Heart left ventricle (tissue), 13 donors: ENCODE measurements at regions not wholly inside any gene's neighbourhood (a gene's known extent, or its start where the extent isn't known, plus 50 kb on each side); places are given as distances from the start of the nearest gene placed in this dataset.

Source experiments
- POLR2A ChIP-seq, 2 donors: fragments of 450-650 bp; IDR thresholded peaks; one replicate each; pipeline ENCODE4 v1.6.1; 2017; ENCODE audit warnings: antibody characterized with exemption in 2 of 2, mild to moderate bottlenecking in 2 of 2, moderate library complexity in 2 of 2
- TF ChIP-seq, protein P1 (sequence below), 12 donors: fragments of 200-600 bp; sonication (generic) in 4 of 12; IDR thresholded peaks; one replicate each; pipeline versions ENCODE4 v1.5.0 to v1.8.0; 2018 to 2022; ENCODE audit warnings: antibody characterized with exemption in 12 of 12, mild to moderate bottlenecking in 5 of 12
- donor health status: ischemic (EF 13 %, LVEDD 7.1; RV severe dilation, severe dysfunction).
- donor health status: DM: no; HTN: yes; CAD: no.
- donor health status: DM: no; HTN: no; CAD: no.
- donor health status: ischemic (EF 25% LVEDD 6.9; RV normal size, moderate dysfunction).
- donor health status: ischemic (EF 25% LVEDD 5.7; RV mildly dilated, moderate dysfunction).
- donor health status: ischemic (EF 35%, LVEDD 5.7; RV mildly dilated, moderate dysfunction).
- donor health status: nonischemic (EF 11% LVEDD 7.7; RV severe dilation, severe dysfunction).
- donor health status: DM: yes; HTN: yes; CAD: no.
- donor health status: PGD.
- donor health status: ischemic (EF 29% LVEDD 5.4; RV normal size, mild dysfunction).
- donor health status: nonischemic (EF 23%, LVEDD 6.1; RV moderate dilation, normal function).

DNA sequence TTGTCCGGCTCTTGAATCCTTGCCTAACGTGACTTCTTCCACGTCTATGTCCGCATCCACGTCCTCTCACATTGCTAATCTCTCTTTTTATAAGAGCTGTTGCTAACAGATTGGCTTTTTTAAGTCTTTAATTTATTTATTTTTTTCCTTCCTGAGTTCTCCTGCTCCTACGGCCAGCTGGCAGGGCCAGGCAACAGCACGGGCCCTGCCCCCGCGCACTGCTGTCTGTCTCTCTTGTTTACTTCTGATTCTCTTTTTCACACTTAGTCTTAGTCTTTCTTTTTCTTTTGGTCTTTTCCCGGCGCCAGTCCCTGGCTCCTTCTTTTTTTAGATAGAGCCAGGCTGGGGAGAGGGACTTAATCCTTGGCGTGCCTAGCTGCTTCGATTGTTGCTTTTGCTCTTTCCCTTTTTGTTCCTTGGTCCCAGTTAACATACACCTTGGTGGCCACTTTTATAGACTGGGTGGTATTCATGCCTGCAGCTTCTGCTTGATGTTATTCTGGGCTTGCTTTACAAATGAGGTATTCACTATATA, 53.2 kb upstream of the RBMX start:
- TF ChIP-seq, protein P1, sequence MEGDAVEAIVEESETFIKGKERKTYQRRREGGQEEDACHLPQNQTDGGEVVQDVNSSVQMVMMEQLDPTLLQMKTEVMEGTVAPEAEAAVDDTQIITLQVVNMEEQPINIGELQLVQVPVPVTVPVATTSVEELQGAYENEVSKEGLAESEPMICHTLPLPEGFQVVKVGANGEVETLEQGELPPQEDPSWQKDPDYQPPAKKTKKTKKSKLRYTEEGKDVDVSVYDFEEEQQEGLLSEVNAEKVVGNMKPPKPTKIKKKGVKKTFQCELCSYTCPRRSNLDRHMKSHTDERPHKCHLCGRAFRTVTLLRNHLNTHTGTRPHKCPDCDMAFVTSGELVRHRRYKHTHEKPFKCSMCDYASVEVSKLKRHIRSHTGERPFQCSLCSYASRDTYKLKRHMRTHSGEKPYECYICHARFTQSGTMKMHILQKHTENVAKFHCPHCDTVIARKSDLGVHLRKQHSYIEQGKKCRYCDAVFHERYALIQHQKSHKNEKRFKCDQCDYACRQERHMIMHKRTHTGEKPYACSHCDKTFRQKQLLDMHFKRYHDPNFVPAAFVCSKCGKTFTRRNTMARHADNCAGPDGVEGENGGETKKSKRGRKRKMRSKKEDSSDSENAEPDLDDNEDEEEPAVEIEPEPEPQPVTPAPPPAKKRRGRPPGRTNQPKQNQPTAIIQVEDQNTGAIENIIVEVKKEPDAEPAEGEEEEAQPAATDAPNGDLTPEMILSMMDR (IDR thresholded peaks at IDR 0.05): no peak
- TF ChIP-seq POLR2A (IDR thresholded peaks at IDR 0.05): no peak
